Left ventricle myocardium inferior (tissue), 1 donor: ENCODE measurements at regions not wholly inside any gene's neighbourhood (a gene's known extent, or its start where the extent isn't known, plus 50 kb on each side); places are given as distances from the start of the nearest gene placed in this dataset.

ENCODE experiments used
- DNase-seq: peaks from one replicate; pipeline ENCODE4 v3.0.0-alpha.2; 2020
- H3K27ac ChIP-seq: fragments of 200-600 bp; replicated peaks from 2 replicates; pipeline ENCODE4 v1.8.0; 2021
- H3K27me3 ChIP-seq: fragments of 200-600 bp; 2 replicates; pipeline ENCODE4 v1.8.0; 2021; ENCODE audit warnings: low read depth
- H3K36me3 ChIP-seq: fragments of 200-600 bp; 2 replicates; pipeline ENCODE4 v1.8.0; 2021
- H3K4me1 ChIP-seq: fragments of 200-600 bp; 2 replicates; pipeline ENCODE4 v1.8.0; 2021
- H3K4me3 ChIP-seq: fragments of 200-600 bp; 2 replicates; pipeline ENCODE4 v1.8.0; 2021; ENCODE audit warnings: mild to moderate bottlenecking, moderate library complexity
- H3K9me3 ChIP-seq: fragments of 200-600 bp; replicated peaks from 2 replicates; pipeline ENCODE4 v1.8.0; 2021
- intact Hi-C: fragments of 100-400 bp; cut with micrococcal nuclease; formaldehyde crosslinking; loops from one replicate; pipeline ENCODE4 v1.11.0; 2022
- TF ChIP-seq, protein P1 (sequence below): fragments of 200-600 bp; IDR thresholded peaks from 2 replicates; pipeline ENCODE4 v1.8.0; 2021; ENCODE audit warnings: antibody characterized with exemption, mild to moderate bottlenecking, borderline replicate concordance
- donor health status: DM: no; HTN: yes; CAD: no; lungs with severe emphysema.

- H3K36me3 ChIP-seq: no peaks in the 10 kb centered on the region
- intact Hi-C loops: no loop called here
- H3K27ac ChIP-seq: no peak overlapping the region
Measured at GRCh38 chr18:40464032-40464431, 1491.0 kb upstream of the PIK3C3 start.

GRCh38 chr18:40453903-40454302 lies 1501.1 kb upstream of the PIK3C3 start:
- Histone ChIP-seq H3K27ac (no peak overlapping the region), H3K4me1 (no peaks in the 10 kb centered on the region), H3K4me3 (no peak overlapping the region), H3K27me3 (no peaks in the 10 kb centered on the region), H3K36me3 (no peaks in the 10 kb centered on the region), H3K9me3 (no peaks in the 10 kb centered on the region)
- DNase-seq: no peak
- TF ChIP-seq, protein P1, sequence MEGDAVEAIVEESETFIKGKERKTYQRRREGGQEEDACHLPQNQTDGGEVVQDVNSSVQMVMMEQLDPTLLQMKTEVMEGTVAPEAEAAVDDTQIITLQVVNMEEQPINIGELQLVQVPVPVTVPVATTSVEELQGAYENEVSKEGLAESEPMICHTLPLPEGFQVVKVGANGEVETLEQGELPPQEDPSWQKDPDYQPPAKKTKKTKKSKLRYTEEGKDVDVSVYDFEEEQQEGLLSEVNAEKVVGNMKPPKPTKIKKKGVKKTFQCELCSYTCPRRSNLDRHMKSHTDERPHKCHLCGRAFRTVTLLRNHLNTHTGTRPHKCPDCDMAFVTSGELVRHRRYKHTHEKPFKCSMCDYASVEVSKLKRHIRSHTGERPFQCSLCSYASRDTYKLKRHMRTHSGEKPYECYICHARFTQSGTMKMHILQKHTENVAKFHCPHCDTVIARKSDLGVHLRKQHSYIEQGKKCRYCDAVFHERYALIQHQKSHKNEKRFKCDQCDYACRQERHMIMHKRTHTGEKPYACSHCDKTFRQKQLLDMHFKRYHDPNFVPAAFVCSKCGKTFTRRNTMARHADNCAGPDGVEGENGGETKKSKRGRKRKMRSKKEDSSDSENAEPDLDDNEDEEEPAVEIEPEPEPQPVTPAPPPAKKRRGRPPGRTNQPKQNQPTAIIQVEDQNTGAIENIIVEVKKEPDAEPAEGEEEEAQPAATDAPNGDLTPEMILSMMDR: no peak
- intact Hi-C loops: no loop called here

More at GRCh38 chr18:40464032-40464431, 1491.0 kb upstream of the PIK3C3 start:
- H3K4me3 ChIP-seq: no peak overlapping the region
- H3K4me1 ChIP-seq: no peaks in the 10 kb centered on the region
- no peak for DNase-seq
- H3K27me3 ChIP-seq: no peaks in the 10 kb centered on the region
- TF ChIP-seq, protein P1: no peak
- peaks cover 8% of the 10 kb centered on the region for H3K9me3 ChIP-seq

GRCh38 chr18:40452599-40452998 lies 1502.4 kb upstream of the PIK3C3 start:
- TF ChIP-seq, protein P1: no peak
- Histone ChIP-seq H3K36me3 (no peaks in the 10 kb centered on the region), H3K9me3 (no peaks in the 10 kb centered on the region), H3K4me1 (no peaks in the 10 kb centered on the region), H3K4me3 (no peak overlapping the region), H3K27me3 (no peaks in the 10 kb centered on the region), H3K27ac (no peak overlapping the region)
- intact Hi-C loops: no loop called here
- DNase-seq: no peak

DNA sequence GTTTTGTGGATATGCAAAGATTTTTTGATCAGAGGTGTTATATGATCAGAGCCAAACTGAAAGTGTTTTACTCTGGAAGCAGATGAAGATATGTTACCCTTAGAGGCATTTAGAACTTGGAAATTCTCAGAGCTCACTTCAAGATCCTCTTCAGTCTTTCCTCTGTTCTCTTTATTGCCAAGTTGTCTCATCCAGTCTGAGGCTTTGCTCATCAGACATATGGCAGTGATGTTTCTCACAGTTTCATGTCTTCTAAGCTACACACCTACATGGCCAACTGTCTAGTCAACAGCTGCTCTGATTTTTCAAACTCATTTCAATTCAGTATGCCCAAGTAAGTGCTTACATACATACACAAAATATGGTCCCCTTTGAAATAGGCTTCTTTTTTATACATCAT lies 1504.3 kb upstream of the PIK3C3 start:
- DNase-seq: no peak
- Histone ChIP-seq H3K36me3 (no peaks in the 10 kb centered on the region), H3K4me1 (no peaks in the 10 kb centered on the region), H3K9me3 (no peaks in the 10 kb centered on the region), H3K27me3 (no peaks in the 10 kb centered on the region), H3K27ac (no peak overlapping the region), H3K4me3 (no peak overlapping the region)
- intact Hi-C loops: no loop called here
- TF ChIP-seq, protein P1: no peak

DNA sequence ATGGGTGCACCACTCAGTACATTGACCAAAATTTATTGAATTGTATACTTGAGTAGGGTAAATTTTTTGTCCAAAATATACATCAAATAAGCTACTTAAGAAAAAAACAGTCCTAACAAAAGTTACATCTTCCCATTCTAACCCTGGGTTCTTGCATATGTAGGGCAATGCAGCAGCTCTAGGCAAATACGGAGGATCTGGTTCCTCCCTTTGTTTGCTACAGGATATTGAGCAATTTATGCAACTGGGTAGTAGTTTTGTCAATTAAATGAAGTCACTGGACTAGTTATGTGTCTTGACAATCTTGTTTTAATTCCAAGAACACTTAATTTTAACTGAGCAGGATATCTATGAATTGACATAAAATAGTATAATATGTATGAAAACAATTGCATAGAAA lies 1507.2 kb upstream of the PIK3C3 start:
- TF ChIP-seq, protein P1: no peak
- no peak overlapping the region for H3K27ac ChIP-seq
- no peak for DNase-seq
- H3K36me3 ChIP-seq: no peaks in the 10 kb centered on the region
- H3K27me3 ChIP-seq: no peaks in the 10 kb centered on the region
- H3K4me1 ChIP-seq: no peaks in the 10 kb centered on the region
- no peak overlapping the region for H3K4me3 ChIP-seq
- no peaks in the 10 kb centered on the region for H3K9me3 ChIP-seq
- intact Hi-C loops: no loop called here

- TF ChIP-seq, protein P1: no peak
- H3K36me3 ChIP-seq: no peaks in the 10 kb centered on the region
- H3K27ac ChIP-seq: no peak overlapping the region
- DNase-seq: no peak
- no peaks in the 10 kb centered on the region for H3K27me3 ChIP-seq
- intact Hi-C loops: no loop called here
- H3K4me3 ChIP-seq: no peak overlapping the region
- H3K4me1 ChIP-seq: no peaks in the 10 kb centered on the region
- no peaks in the 10 kb centered on the region for H3K9me3 ChIP-seq
Measured at GRCh38 chr18:40440088-40440487, 1514.9 kb upstream of the PIK3C3 start.
